ENCODE measurements at regions not wholly inside any gene's neighbourhood (a gene's known extent, or its start where the extent isn't known, plus 50 kb on each side); places are given as distances from the start of the nearest gene placed in this dataset.
"Not testable (repeated sequence)": the region's sequence is repeated elsewhere in the genome, so short reads cannot be mapped to it uniquely, and the experiment has no call there.

DNA sequence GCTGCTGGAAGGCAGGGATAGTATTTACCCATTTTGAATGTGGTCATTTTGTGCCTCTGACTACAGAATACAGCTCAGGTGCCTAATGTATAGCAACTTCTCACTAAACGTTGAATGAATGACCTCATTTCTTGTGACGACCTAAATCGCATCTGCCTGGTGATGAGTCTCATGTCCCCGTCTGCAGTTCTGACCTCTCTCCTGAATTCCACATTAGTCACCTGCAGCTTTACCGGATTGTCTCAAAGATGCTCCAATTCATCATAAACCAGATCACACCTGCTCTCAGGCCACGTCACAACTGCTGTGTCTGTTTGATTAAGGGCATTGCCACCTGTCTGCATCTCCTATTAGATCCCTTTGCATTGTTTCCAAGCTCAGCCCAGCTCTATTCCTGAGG lies 133.6 kb upstream of the MYT1L start:
- no peak overlapping the region for H3K27ac ChIP-seq

GRCh38 chr2:2464094-2464493 lies 133.0 kb upstream of the MYT1L start:
- Histone ChIP-seq H3K4me3 (no peak overlapping the region), H3K36me3 (no peaks in the 10 kb centered on the region), H3K9ac (ENCODE audit: low read depth in 2 of 2, low read length in 2 of 2) (no peak overlapping the region), H3K9me3 (no peaks in the 10 kb centered on the region), H3K27ac (no peak overlapping the region), H3K27me3 (no peaks in the 10 kb centered on the region), H3K4me1 (no peaks in the 10 kb centered on the region)
- DNase-seq = no peak
- TF ChIP-seq CTCF (IDR thresholded peaks at IDR 0.05) = no peak
- intact Hi-C loops (cut with DNase I) = no loop called here

More for the DNA sequence above, 133.6 kb upstream of the MYT1L start:
- Histone ChIP-seq H3K9me3 (no peaks in the 10 kb centered on the region), H3K9ac (ENCODE audit: low read depth in 2 of 2, low read length in 2 of 2) (no peak overlapping the region), H3K4me3 (no peak overlapping the region), H3K36me3 (no peaks in the 10 kb centered on the region), H3K4me1 (no peaks in the 10 kb centered on the region), H3K27me3 (no peaks in the 10 kb centered on the region)
- TF ChIP-seq CTCF (IDR thresholded peaks at IDR 0.05) = no peak
- intact Hi-C loops (cut with DNase I) = no loop called here
- DNase-seq = no peak

DNA sequence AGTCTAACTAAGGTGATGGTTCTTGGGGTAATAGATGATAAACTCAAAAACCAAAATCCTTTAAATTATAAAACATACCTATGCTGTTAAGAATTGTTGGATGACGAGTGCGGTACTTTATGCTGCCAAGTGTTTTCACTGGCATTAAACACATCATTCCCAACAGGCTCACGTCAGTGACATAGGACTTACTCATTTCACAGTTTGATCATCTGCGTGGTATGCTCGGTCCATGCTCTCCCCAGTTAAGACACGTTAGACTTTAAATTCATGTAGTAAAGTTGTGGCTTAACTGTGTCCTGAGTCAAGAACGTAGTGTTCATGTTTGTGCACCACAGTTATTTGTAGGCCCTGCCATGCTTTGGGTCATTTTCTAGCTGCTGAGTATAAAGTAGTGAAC lies 125.6 kb upstream of the MYT1L start:
- no peaks in the 10 kb centered on the region for H3K36me3 ChIP-seq
- intact Hi-C loops (cut with DNase I) = no loop called here
- no peak for TF ChIP-seq CTCF (IDR thresholded peaks at IDR 0.05)
- DNase-seq = no peak
- H3K27ac ChIP-seq = no peak overlapping the region
- no peaks in the 10 kb centered on the region for H3K27me3 ChIP-seq
- H3K4me3 ChIP-seq = no peak overlapping the region
- H3K9me3 ChIP-seq = no peaks in the 10 kb centered on the region
- no peaks in the 10 kb centered on the region for H3K4me1 ChIP-seq
- H3K9ac ChIP-seq (ENCODE audit: low read depth in 2 of 2, low read length in 2 of 2) = no peak overlapping the region

GRCh38 chr2:2455151-2455550 lies 124.1 kb upstream of the MYT1L start:
- no peaks in the 10 kb centered on the region for H3K27me3 ChIP-seq
- intact Hi-C loops (cut with DNase I) = no loop called here
- TF ChIP-seq CTCF (IDR thresholded peaks at IDR 0.05) = no peak
- H3K9ac ChIP-seq (ENCODE audit: low read depth in 2 of 2, low read length in 2 of 2) = no peak overlapping the region
- H3K4me1 ChIP-seq = no peaks in the 10 kb centered on the region
- no peak for DNase-seq
- no peaks in the 10 kb centered on the region for H3K36me3 ChIP-seq
- H3K4me3 ChIP-seq = no peak overlapping the region
- H3K9me3 ChIP-seq = no peaks in the 10 kb centered on the region
- H3K27ac ChIP-seq = no peak overlapping the region

DNA sequence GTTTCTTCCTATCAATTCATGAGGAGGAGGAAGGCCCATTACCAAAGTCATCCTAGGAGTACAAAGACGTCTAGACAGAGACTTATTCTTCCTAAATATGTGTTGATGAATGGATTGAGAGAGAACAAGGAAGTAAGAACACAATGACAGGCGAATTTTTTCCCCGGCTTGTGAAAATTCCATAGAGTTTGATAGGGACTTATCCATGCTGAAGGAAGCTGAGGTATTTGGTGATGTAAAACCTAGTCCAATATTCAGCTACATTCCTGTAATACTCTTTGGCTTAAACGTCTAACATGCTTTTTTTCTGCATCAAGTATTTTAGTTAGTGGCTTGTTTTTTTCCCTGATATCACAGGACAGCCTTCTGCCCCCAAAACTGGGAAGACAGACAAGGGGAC lies 121.9 kb upstream of the MYT1L start:
- Histone ChIP-seq H3K36me3 (no peaks in the 10 kb centered on the region), H3K9me3 (no peaks in the 10 kb centered on the region), H3K4me3 (no peak overlapping the region), H3K27me3 (no peaks in the 10 kb centered on the region), H3K27ac (no peak overlapping the region), H3K4me1 (no peaks in the 10 kb centered on the region), H3K9ac (ENCODE audit: low read depth in 2 of 2, low read length in 2 of 2) (no peak overlapping the region)
- no peak for DNase-seq
- no peak for TF ChIP-seq CTCF (IDR thresholded peaks at IDR 0.05)
- intact Hi-C loops (cut with DNase I) = no loop called here

- DNase-seq; intact Hi-C loops (cut with DNase I); H3K4me1 ChIP-seq; H3K4me3 ChIP-seq; H3K9ac ChIP-seq (ENCODE audit: low read depth in 2 of 2, low read length in 2 of 2); H3K9me3 ChIP-seq; H3K27me3 ChIP-seq; H3K27ac ChIP-seq; H3K36me3 ChIP-seq: not testable (repeated sequence)
Observed at GRCh38 chr2:2451275-2451674, 120.2 kb upstream of the MYT1L start.

All from colonic mucosa (tissue), 4 donors.